ENCODE measurements at regions not wholly inside any gene's neighbourhood (a gene's known extent, or its start where the extent isn't known, plus 50 kb on each side); places are given as distances from the start of the nearest gene placed in this dataset.

DNA sequence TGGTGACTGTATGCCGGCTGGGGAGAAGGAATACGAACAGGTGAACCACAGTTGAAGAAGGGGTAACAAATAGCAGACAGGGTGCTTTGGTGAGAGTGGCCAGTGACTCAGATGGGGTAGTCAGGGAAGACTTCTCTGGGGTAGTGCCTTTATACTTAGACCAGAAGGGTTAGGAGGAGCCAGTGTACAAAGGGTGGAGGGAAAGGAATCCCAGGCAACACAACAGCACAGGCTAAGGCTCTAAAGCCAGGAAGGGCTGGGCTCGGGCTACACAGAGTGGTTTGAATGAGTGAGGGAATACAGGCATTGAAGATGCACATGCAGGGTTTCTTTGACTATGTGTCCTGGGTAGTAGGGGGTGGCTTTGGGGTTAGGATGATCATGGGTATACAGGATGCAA, 70.6 kb upstream of the CXCL14 start:
- TF ChIP-seq, protein P1, sequence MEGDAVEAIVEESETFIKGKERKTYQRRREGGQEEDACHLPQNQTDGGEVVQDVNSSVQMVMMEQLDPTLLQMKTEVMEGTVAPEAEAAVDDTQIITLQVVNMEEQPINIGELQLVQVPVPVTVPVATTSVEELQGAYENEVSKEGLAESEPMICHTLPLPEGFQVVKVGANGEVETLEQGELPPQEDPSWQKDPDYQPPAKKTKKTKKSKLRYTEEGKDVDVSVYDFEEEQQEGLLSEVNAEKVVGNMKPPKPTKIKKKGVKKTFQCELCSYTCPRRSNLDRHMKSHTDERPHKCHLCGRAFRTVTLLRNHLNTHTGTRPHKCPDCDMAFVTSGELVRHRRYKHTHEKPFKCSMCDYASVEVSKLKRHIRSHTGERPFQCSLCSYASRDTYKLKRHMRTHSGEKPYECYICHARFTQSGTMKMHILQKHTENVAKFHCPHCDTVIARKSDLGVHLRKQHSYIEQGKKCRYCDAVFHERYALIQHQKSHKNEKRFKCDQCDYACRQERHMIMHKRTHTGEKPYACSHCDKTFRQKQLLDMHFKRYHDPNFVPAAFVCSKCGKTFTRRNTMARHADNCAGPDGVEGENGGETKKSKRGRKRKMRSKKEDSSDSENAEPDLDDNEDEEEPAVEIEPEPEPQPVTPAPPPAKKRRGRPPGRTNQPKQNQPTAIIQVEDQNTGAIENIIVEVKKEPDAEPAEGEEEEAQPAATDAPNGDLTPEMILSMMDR (conservative IDR thresholded peaks at IDR 0.05) = no peak
- no peak overlapping the region for H3K27ac ChIP-seq

GRCh38 chr5:135648116-135648515, 69.3 kb upstream of the CXCL14 start:
- H3K27ac ChIP-seq = no peak overlapping the region
- TF ChIP-seq, protein P1 (conservative IDR thresholded peaks at IDR 0.05) = no peak

DNA sequence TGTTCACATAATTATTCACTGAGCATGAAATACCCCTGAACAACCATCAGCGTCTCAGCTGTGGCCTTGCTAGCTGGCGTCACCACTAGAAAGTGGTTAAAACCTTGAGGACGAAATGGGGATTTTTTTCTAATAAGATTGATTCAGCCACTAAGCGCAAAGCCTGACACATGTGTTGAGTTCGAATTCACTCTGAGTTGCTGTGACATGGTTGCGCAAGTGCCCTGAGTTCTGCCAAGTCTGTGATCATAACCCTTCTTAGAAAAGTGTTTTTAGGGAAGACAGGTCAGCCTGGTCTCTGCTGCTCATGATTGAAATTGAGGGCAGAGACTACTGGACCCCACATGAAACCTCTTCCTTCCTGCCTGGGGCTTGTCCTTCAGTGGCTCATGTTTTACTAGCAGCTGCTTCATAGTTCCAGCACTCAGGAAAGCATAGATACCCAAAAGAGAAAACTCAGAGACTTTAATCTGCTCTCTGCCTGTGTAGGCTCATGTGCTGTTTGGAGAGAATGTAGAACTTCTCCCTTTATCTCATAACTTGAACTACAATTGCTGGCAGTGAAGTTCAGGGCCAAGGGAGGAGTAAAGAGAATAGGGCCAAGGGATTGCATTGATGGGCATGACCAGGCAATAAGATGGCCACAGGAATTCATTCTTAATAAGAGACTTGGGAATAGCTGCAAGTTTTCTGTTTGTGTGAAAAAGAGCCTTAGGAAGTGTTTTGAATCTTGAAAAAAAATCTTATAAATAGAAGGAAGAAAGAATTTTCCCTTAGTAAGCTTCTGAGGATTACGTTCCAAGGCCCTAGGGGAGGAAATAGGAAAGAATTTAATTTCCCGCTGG, 66.8 kb upstream of the CXCL14 start:
- H3K27ac ChIP-seq = no peak overlapping the region
- TF ChIP-seq, protein P1 (conservative IDR thresholded peaks at IDR 0.05) = no peak

DNA sequence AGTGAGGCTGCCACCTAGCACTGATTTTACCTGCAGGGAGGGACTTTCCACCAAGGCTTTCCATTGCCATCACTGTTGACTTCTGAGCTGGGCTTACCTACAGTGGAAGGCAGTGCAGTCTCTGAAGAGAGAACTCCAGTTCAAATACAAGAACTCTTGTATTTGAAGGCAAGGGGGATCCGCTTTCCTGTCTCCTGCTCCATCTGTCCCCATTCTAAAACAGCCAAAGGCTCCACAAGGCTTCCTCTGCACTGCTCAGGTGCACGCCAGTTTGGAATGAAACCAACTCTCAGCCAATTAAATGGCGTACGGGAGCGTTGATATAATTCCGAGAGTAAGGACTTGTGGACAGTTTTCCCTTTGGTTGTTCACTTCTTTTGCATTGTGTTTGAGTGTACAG, 66.0 kb upstream of the CXCL14 start:
- TF ChIP-seq, protein P1 (conservative IDR thresholded peaks at IDR 0.05) = no peak
- H3K27ac ChIP-seq = no peak overlapping the region

DNA sequence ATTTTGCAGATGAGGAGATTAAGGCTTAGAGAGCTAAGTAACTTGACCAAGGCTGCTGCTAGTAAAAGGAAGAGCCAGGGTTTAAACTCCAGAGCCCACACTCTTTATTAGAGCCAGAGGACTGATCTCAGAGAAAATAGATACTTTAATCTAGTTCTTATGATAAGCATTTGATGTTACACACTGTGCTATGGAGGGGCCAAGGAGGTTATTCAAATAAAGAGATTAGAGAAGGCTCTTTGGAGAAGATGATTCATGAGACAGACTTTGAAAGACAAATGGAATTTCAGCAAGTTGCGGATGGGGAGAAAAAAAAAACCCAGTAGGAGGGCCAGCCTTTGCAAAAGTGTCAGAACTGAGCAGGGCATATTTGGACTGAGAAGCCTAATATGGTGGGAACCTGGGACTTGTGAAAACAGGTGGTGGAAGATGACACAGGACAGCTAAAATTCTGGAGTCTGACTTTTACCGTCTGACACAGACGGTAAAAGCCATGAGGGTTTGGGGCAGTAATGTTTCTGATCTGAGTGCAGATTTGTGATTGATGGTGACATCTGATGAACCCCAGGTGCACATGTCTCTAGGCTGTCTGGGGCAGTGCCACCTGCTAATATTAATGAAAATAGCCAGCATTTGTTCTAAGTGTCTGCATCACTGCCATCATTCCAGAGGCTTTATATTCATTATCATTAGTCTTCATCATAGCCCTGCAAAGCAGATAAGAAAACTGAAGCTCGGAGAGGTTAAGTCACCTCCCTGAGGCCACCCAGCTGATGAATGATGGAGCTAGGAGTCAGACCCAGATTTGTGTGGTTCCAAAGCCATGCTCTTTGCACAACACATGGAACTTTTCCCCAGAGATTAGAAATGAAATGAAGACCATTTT, 65.3 kb upstream of the CXCL14 start:
- no peak overlapping the region for H3K27ac ChIP-seq
- TF ChIP-seq, protein P1 (conservative IDR thresholded peaks at IDR 0.05) = no peak

DNA sequence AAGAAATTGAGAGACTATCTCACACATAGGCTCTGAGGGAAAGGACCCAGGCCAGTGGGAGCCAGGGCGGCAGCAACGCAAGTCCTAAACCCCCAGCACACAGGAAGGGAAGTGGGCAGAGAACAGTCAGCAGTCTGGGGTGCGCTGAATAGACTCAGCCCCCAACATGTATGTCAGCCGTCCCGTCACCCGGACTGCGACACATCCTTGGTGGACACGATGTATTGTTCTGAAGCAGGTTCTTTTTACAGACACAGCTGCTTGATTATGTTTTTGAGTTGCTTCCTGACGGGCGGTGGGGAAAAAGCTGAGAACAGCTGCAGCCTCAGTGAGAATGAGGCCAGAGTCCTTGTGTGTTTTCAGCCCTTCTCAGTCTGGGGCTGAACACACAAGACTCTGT, 64.1 kb upstream of the CXCL14 start:
- TF ChIP-seq, protein P1 (conservative IDR thresholded peaks at IDR 0.05) = no peak
- H3K27ac ChIP-seq = no peak overlapping the region

DNA sequence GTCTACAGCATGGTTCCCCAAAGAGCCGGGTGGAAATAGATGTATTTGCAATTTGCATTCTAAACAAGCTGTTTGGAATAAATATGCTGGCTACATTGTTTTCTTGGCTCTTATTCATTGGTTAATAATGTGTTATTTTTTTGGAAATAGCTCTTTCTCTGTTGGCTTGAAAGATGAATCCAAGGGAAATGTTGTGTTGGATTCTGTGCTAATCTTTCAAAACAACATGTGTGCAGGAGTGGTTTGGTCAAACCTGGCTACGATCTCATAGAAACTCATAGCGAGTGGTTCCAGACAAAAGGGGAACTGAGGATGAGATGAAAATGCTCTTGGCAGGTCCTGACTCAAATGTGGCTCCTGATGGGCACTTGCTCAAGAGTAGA, 63.7 kb upstream of the CXCL14 start:
- TF ChIP-seq, protein P1 (conservative IDR thresholded peaks at IDR 0.05) = no peak
- no peak overlapping the region for H3K27ac ChIP-seq

All from VCaP (cell line).